ENCODE measurements at regions not wholly inside any gene's neighbourhood (a gene's known extent, or its start where the extent isn't known, plus 50 kb on each side); places are given as distances from the start of the nearest gene placed in this dataset.
"Not testable (repeated sequence)": the region's sequence is repeated elsewhere in the genome, so short reads cannot be mapped to it uniquely, and the experiment has no call there.

- peaks cover 27 to 40% of the 10 kb centered on the region in 2 donors for H3K27me3 Mint-ChIP-seq
Measured at GRCh38 chr9:97770808-97771372, 73.8 kb upstream of the XPA start.

GRCh38 chr9:97771641-97772040, 74.5 kb upstream of the XPA start:
- H3K9me3 ChIP-seq = no peaks in the 10 kb centered on the region
- ATAC-seq (replicated peaks in 1 of 4) = no peak
- Mint-ChIP-seq H3K4me1 (no peaks in the 10 kb centered on the region), H3K27ac (no peak overlapping the region), H3K27me3 (peaks cover 29 to 39% of the 10 kb centered on the region in 2 donors), H3K4me3 (no peak overlapping the region), H3K9me3 (no peaks in the 10 kb centered on the region), H3K36me3 (no peaks in the 10 kb centered on the region)
- POLR2A ChIA-PET = no interaction called here
- H3K4me1 ChIP-seq (ENCODE audit: control insufficient read depth in 1 of 2, extremely low read depth in 1 of 2, insufficient read depth in 2 of 2, low read length in 2 of 2) = no peaks in the 10 kb centered on the region
- WGBS (ENCODE audit: insufficient coverage) = no CpG with 5 or more reads among the region's 3 CpGs
- peaks cover 9 to 13% of the 10 kb centered on the region in 2 experiments for H3K27me3 ChIP-seq (replicated peaks in 1 of 2; ENCODE audit: control insufficient read depth in 2 of 2, extremely low read depth in 1 of 2, insufficient read depth in 2 of 2, low read length in 1 of 2)
- H3K27ac ChIP-seq (ENCODE audit: low read length) = no peak overlapping the region
- no peaks in the 10 kb centered on the region for H3K36me3 ChIP-seq (ENCODE audit: control insufficient read depth in 2 of 2, extremely low read depth in 1 of 2, insufficient read depth in 1 of 2, low read length in 1 of 2)
- H3K4me3 ChIP-seq (ENCODE audit: control insufficient read depth in 1 of 2, extremely low read depth in 1 of 2, low read length in 1 of 2) = no peak overlapping the region
- no peak for DNase-seq
- CTCF ChIA-PET = no interaction called here

More at GRCh38 chr9:97770808-97771372, 73.8 kb upstream of the XPA start:
- Mint-ChIP-seq H3K9me3 (no peaks in the 10 kb centered on the region), H3K4me3 (no peak overlapping the region), H3K4me1 (no peaks in the 10 kb centered on the region), H3K27ac (no peak overlapping the region), H3K36me3 (no peaks in the 10 kb centered on the region)
- 63% methylated on average over 1 of the region's 1 CpG for WGBS (ENCODE audit: insufficient coverage)
- CTCF ChIA-PET = no interaction called here
- H3K4me3 ChIP-seq (ENCODE audit: control insufficient read depth in 1 of 2, extremely low read depth in 1 of 2, low read length in 1 of 2) = no peak overlapping the region
- no peak for ATAC-seq (replicated peaks in 1 of 4)
- POLR2A ChIA-PET = no interaction called here
- no peak for DNase-seq
- no peaks in the 10 kb centered on the region for H3K4me1 ChIP-seq (ENCODE audit: control insufficient read depth in 1 of 2, extremely low read depth in 1 of 2, insufficient read depth in 2 of 2, low read length in 2 of 2)
- H3K36me3 ChIP-seq (ENCODE audit: control insufficient read depth in 2 of 2, extremely low read depth in 1 of 2, insufficient read depth in 1 of 2, low read length in 1 of 2) = no peaks in the 10 kb centered on the region
- H3K9me3 ChIP-seq = no peaks in the 10 kb centered on the region
- no peak overlapping the region for H3K27ac ChIP-seq (ENCODE audit: low read length)
- H3K27me3 ChIP-seq (replicated peaks in 1 of 2; ENCODE audit: control insufficient read depth in 2 of 2, extremely low read depth in 1 of 2, insufficient read depth in 2 of 2, low read length in 1 of 2) = peaks cover 7 to 13% of the 10 kb centered on the region in 2 experiments

- Mint-ChIP-seq H3K4me3 (no peak overlapping the region), H3K27ac (no peak overlapping the region), H3K36me3 (no peaks in the 10 kb centered on the region), H3K9me3 (peaks cover 0 to under 1% (median under 1%) of the 10 kb centered on the region in 3 donors), H3K4me1 (no peaks in the 10 kb centered on the region), H3K27me3 (peaks cover 29 to 37% of the 10 kb centered on the region in 2 donors)
- 84% methylated on average over 4 of the region's 4 CpGs for WGBS (ENCODE audit: insufficient coverage)
- Histone ChIP-seq H3K36me3 (ENCODE audit: control insufficient read depth in 2 of 2, extremely low read depth in 1 of 2, insufficient read depth in 1 of 2, low read length in 1 of 2) (no peaks in the 10 kb centered on the region), H3K4me3 (ENCODE audit: control insufficient read depth in 1 of 2, extremely low read depth in 1 of 2, low read length in 1 of 2) (no peak overlapping the region), H3K9me3 (no peaks in the 10 kb centered on the region), H3K4me1 (ENCODE audit: control insufficient read depth in 1 of 2, extremely low read depth in 1 of 2, insufficient read depth in 2 of 2, low read length in 2 of 2) (no peaks in the 10 kb centered on the region), H3K27ac (ENCODE audit: low read length) (no peak overlapping the region), H3K27me3 (replicated peaks in 1 of 2; ENCODE audit: control insufficient read depth in 2 of 2, extremely low read depth in 1 of 2, insufficient read depth in 2 of 2, low read length in 1 of 2) (peaks cover 9 to 13% of the 10 kb centered on the region in 2 experiments)
- ChIA-PET CTCF (no interaction called here), POLR2A (no interaction called here)
- DNase-seq = no peak
- ATAC-seq (replicated peaks in 1 of 4) = no peak
Measured at GRCh38 chr9:97772145-97772544, 75.0 kb upstream of the XPA start.

GRCh38 chr9:97773091-97773490, 76.0 kb upstream of the XPA start:
- Histone ChIP-seq H3K4me1 (ENCODE audit: control insufficient read depth in 1 of 2, extremely low read depth in 1 of 2, insufficient read depth in 2 of 2, low read length in 2 of 2) (no peaks in the 10 kb centered on the region), H3K36me3 (ENCODE audit: control insufficient read depth in 2 of 2, extremely low read depth in 1 of 2, insufficient read depth in 1 of 2, low read length in 1 of 2) (no peaks in the 10 kb centered on the region), H3K27me3 (replicated peaks in 1 of 2; ENCODE audit: control insufficient read depth in 2 of 2, extremely low read depth in 1 of 2, insufficient read depth in 2 of 2, low read length in 1 of 2) (peaks cover 9 to 13% of the 10 kb centered on the region in 2 experiments), H3K9me3 (no peaks in the 10 kb centered on the region), H3K4me3 (ENCODE audit: control insufficient read depth in 1 of 2, extremely low read depth in 1 of 2, low read length in 1 of 2) (no peak overlapping the region), H3K27ac (ENCODE audit: low read length) (no peak overlapping the region)
- no peak for ATAC-seq (replicated peaks in 1 of 4)
- DNase-seq = no peak
- Mint-ChIP-seq H3K36me3 (no peaks in the 10 kb centered on the region), H3K27ac (no peak overlapping the region), H3K4me1 (no peaks in the 10 kb centered on the region), H3K27me3 (peaks cover 29 to 37% of the 10 kb centered on the region in 2 donors), H3K4me3 (no peak overlapping the region), H3K9me3 (peaks cover 0 to 9% (median 6%) of the 10 kb centered on the region in 3 donors)
- ChIA-PET POLR2A (no interaction called here), CTCF (no interaction called here)
- WGBS (ENCODE audit: insufficient coverage) = 80% methylated on average over 1 of the region's 3 CpGs

GRCh38 chr9:97773723-97774122, 76.6 kb upstream of the XPA start:
- WGBS (ENCODE audit: insufficient coverage) = 67% methylated on average over 1 of the region's 3 CpGs
- no peak for ATAC-seq (replicated peaks in 1 of 4)
- H3K27me3 ChIP-seq (replicated peaks in 1 of 2; ENCODE audit: control insufficient read depth in 2 of 2, extremely low read depth in 1 of 2, insufficient read depth in 2 of 2, low read length in 1 of 2) = peaks cover 9 to 13% of the 10 kb centered on the region in 2 experiments
- Mint-ChIP-seq H3K36me3 (peaks cover under 1% of the 10 kb centered on the region), H3K9me3 (peaks cover 4 to 12% (median 6%) of the 10 kb centered on the region in 3 donors), H3K4me3 (no peak overlapping the region), H3K27ac (no peak overlapping the region), H3K4me1 (no peaks in the 10 kb centered on the region), H3K27me3 (peaks cover 30 to 37% of the 10 kb centered on the region in 2 donors)
- H3K27ac ChIP-seq (ENCODE audit: low read length) = no peak overlapping the region
- H3K4me1 ChIP-seq (ENCODE audit: control insufficient read depth in 1 of 2, extremely low read depth in 1 of 2, insufficient read depth in 2 of 2, low read length in 2 of 2) = no peaks in the 10 kb centered on the region
- H3K4me3 ChIP-seq (ENCODE audit: control insufficient read depth in 1 of 2, extremely low read depth in 1 of 2, low read length in 1 of 2) = no peak overlapping the region
- ChIA-PET CTCF (no interaction called here), POLR2A (no interaction called here)
- H3K9me3 ChIP-seq = no peaks in the 10 kb centered on the region
- no peaks in the 10 kb centered on the region for H3K36me3 ChIP-seq (ENCODE audit: control insufficient read depth in 2 of 2, extremely low read depth in 1 of 2, insufficient read depth in 1 of 2, low read length in 1 of 2)
- no peak for DNase-seq

GRCh38 chr9:97774673-97775072, 77.5 kb upstream of the XPA start:
- no CpG with 5 or more reads among the region's 3 CpGs for WGBS (ENCODE audit: insufficient coverage)
- DNase-seq (no peak), ATAC-seq (replicated peaks in 1 of 4) (no peak)
- no peak overlapping the region for H3K4me3 ChIP-seq (ENCODE audit: control insufficient read depth in 1 of 2, extremely low read depth in 1 of 2, low read length in 1 of 2)
- Mint-ChIP-seq H3K4me3 (no peak overlapping the region), H3K27ac (no peak overlapping the region), H3K4me1 (no peaks in the 10 kb centered on the region), H3K9me3 (peaks cover 6 to 17% (median 7%) of the 10 kb centered on the region in 3 donors), H3K36me3 (peaks cover 4% of the 10 kb centered on the region), H3K27me3 (peaks cover 30 to 34% of the 10 kb centered on the region in 2 donors)
- H3K36me3 ChIP-seq (ENCODE audit: control insufficient read depth in 2 of 2, extremely low read depth in 1 of 2, insufficient read depth in 1 of 2, low read length in 1 of 2) = no peaks in the 10 kb centered on the region
- POLR2A ChIA-PET = no interaction called here
- CTCF ChIA-PET = no interaction called here
- H3K9me3 ChIP-seq = no peaks in the 10 kb centered on the region
- H3K4me1 ChIP-seq (ENCODE audit: control insufficient read depth in 1 of 2, extremely low read depth in 1 of 2, insufficient read depth in 2 of 2, low read length in 2 of 2) = no peaks in the 10 kb centered on the region
- peaks cover 5 to 15% of the 10 kb centered on the region in 2 experiments for H3K27me3 ChIP-seq (replicated peaks in 1 of 2; ENCODE audit: control insufficient read depth in 2 of 2, extremely low read depth in 1 of 2, insufficient read depth in 2 of 2, low read length in 1 of 2)
- no peak overlapping the region for H3K27ac ChIP-seq (ENCODE audit: low read length)

- H3K36me3 Mint-ChIP-seq; CTCF ChIA-PET; H3K9me3 ChIP-seq; DNase-seq; H3K27ac Mint-ChIP-seq; H3K4me1 Mint-ChIP-seq; H3K4me3 ChIP-seq (ENCODE audit: control insufficient read depth in 1 of 2, extremely low read depth in 1 of 2, low read length in 1 of 2); H3K27me3 ChIP-seq (replicated peaks in 1 of 2; ENCODE audit: control insufficient read depth in 2 of 2, extremely low read depth in 1 of 2, insufficient read depth in 2 of 2, low read length in 1 of 2); ATAC-seq (replicated peaks in 1 of 4); H3K36me3 ChIP-seq (ENCODE audit: control insufficient read depth in 2 of 2, extremely low read depth in 1 of 2, insufficient read depth in 1 of 2, low read length in 1 of 2); H3K4me3 Mint-ChIP-seq; H3K4me1 ChIP-seq (ENCODE audit: control insufficient read depth in 1 of 2, extremely low read depth in 1 of 2, insufficient read depth in 2 of 2, low read length in 2 of 2); H3K27ac ChIP-seq (ENCODE audit: low read length): not testable (repeated sequence)
- 85% methylated on average over 1 of the region's 2 CpGs for WGBS (ENCODE audit: insufficient coverage)
- Mint-ChIP-seq H3K9me3 (peaks cover 7 to 19% (median 10%) of the 10 kb centered on the region in 3 donors), H3K27me3 (peaks cover 13 to 18% of the 10 kb centered on the region in 2 donors)
- POLR2A ChIA-PET = interaction anchor here in 1 of 2 donors (0.6 kb wide), 1 partner anchor 16 kb away, joined by 3 read pairs; no protein-coding TSS in a partner anchor
Measured at GRCh38 chr9:97778740-97779139, 74.3 kb upstream of the FOXE1 start.
